T47D (cell line): ENCODE measurements at regions not wholly inside any gene's neighbourhood (a gene's known extent, or its start where the extent isn't known, plus 50 kb on each side); places are given as distances from the start of the nearest gene placed in this dataset.

Experiments used
- DNase-seq, 2 experiments: peaks; one replicate each; pipeline versions ENCODE4 v3.0.0 to v3.0.0-alpha.2; 2011 to 2012; ENCODE audit warnings: low read depth in 1 of 2, low spot score in 1 of 2
- JUND ChIP-seq: IDR thresholded peaks from 2 replicates; pipeline ENCODE4 v1.6.1; 2012; ENCODE audit warnings: low read depth
- in situ Hi-C: cut with HindIII; loops from 2 replicates; pipeline ENCODE4 v1.10.0; 2016; ENCODE audit warnings: low sequenced_read_pairs, low pct_unique_long_range_greater_than_20kb

DNA sequence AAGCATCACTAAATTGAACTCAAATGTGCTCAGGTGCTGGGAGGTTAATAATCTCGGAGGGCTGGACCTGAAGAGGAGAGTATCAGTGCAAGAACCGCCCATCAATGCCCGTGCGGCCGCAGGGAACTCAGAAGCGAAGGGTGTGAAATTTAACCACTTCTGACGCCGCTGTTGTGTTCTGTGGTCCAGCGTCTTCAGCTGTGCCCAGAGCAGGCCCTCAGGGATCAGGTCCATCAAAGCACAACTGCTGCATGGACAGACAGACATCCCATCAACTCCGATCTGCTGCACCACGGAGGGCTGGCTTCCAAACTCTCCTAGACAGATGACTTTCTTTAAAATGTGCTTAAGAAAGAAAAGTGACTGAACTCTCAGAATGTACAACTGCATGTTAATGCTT, 144.9 kb upstream of the TCERG1L start:
- in situ Hi-C loops, result no loop called here
- no peak for DNase-seq
- TF ChIP-seq JUND, result no peak

DNA sequence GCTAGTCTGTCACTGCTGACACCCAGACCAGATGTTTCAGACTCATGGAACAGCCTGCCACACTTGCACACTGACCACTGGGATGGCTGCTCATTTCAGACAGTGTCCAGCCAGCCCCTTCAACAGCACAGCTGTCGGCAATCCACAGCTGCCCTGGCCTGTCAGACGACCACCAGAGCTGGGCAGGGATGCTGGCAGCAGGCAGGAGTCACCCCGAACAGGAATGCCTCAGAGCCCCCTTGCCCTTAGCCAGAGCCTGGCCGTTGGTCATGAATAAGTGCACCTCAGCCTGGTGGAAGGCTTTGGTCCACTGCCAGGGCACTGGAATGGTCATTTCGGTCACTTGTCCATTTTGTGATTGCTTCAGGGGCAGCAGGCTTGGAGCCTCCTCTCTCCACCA, 149.6 kb upstream of the TCERG1L start:
- in situ Hi-C loops, result no loop called here
- TF ChIP-seq JUND, result no peak
- no peak for DNase-seq

GRCh38 chr10:131464789-131465188, 153.3 kb upstream of the TCERG1L start:
- TF ChIP-seq JUND, result no peak
- in situ Hi-C loops, result no loop called here
- no peak for DNase-seq

DNA sequence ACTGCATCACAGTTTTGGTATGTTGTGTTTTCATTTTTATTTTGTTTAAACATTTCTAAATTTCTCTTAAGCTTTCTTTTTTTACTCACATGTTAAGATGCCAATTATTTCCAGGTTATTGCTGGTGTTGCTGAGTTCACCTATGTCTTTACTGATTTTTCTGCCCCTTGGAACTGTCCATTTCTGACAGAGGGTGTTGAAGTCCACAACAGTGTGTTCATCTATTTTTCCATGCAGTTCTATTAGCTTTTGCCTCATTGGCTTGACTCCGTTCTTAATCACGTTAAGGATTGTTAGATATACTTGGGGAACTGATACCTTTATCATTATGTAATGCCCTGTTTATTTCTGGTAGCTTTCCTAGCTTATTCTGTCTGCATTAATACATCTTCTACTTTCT, 158.0 kb upstream of the TCERG1L start:
- in situ Hi-C loops, result no loop called here
- no peak for TF ChIP-seq JUND
- DNase-seq, result no peak

DNA sequence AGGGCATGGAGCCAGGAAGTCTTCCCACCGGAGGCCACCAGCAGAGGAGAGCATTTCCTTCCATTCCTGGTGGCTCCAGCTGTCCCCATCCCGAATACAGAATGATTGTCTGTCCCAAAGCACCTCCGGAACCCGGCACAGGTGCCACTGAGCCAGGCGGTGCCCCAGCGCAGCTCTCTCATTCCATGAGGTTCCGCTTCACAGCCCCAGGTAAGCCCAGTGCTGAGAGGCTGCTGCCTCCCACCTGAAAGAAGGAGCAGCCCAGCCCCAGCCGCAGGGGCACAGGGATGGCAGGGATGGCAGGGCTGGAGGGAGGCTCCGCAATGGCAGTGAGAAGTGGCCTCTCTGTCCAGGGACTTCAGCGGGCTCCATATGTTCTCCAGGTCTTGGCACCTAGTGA, 162.1 kb upstream of the TCERG1L start:
- no peak for DNase-seq
- in situ Hi-C loops, result no loop called here
- TF ChIP-seq JUND, result no peak

- DNase-seq, result no peak
- in situ Hi-C loops, result no loop called here
- no peak for TF ChIP-seq JUND
Measured at GRCh38 chr10:131474416-131474815, 162.9 kb upstream of the TCERG1L start.

DNA sequence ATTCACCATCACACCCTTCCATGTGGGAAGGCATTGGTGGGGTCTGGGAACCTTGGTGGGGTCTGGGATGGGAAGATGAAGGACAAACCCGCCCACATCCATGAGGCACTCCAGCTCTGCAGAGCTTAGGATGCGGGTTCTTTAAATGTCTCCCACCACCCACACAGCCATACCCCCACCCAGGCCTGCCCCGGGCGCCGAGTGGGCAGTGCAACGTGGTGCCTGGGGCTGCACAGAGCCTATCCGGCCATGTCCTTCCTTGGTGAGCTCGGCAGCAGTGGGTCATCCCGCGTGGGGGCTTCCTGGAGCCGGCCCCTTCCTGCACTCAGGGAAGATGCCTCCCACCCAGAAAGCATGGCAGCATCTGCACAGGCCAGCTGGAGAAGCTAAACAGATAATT, 163.5 kb upstream of the TCERG1L start:
- in situ Hi-C loops, result no loop called here
- TF ChIP-seq JUND, result no peak
- DNase-seq, result no peak

GRCh38 chr10:131475803-131476202, 164.3 kb upstream of the TCERG1L start:
- TF ChIP-seq JUND, result no peak
- in situ Hi-C loops, result no loop called here
- DNase-seq, result no peak

DNA sequence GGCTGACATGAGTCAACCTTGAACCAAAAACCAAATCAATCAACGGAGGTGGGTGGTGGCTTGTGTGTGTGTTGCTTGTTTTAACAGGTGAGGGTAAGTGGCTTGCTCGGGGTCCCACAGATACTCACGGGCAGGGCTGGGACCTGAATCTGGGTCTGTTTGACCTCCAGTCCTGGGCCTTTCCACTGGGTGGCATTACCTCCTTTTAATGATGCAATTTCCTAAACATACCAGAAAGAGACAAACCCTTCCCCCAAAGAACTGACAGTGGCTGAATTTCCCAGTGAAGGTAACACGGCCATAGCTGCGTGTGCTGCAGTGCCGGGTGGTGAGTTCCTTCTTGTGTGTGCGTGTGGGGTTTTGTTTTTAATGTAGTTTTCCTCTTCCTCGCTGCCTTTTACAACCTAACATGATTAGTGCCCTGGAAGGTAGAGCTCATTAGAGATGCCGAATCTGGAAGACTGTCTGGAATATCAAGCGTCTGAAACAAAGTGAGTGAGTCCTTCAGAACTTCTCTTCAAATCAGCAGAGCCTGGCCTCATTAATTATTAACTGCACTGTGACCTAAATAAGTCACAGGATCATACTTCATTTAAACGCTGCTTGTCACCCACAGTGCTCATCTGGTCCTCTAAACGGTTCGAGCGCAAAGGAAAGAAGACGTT, 166.1 kb upstream of the TCERG1L start:
- TF ChIP-seq JUND, result no peak
- DNase-seq, result peak in 1 of 2 experiments; percentile 23
- in situ Hi-C loops, result no loop called here

DNA sequence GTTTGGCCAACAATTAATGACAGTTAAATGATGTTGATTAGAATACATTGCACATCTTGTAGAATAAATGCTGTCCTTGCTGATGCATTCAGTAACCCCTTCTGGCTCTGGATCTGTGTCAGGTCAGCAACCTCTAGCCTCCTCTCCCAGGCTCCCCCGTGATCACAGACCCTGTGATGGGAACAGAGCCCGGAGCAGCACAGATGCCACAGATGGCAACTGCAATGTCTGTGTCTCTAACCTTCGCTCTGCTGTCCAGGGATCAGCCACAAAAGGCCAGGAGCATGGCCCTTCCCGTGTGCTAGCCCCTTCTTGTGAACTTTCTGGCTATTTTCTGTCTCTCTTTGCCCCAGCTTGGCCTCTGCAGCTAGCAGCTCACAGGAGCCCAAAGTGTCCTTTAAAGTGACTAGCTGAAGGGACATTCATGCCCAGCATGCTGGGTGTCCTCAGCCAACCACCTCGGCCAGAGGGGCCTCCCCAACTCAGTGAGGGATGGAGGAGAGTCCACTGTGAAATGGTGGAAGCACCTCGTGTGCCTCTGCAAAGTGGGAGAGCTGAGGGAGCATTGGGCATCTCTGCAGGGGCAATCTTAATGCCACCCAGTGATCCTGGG, 167.0 kb upstream of the TCERG1L start:
- TF ChIP-seq JUND, result no peak
- no peak for DNase-seq
- in situ Hi-C loops, result no loop called here

- no peak for DNase-seq
- in situ Hi-C loops, result no loop called here
- TF ChIP-seq JUND, result no peak
Measured at GRCh38 chr10:131480066-131480465, 168.5 kb upstream of the TCERG1L start.

DNA sequence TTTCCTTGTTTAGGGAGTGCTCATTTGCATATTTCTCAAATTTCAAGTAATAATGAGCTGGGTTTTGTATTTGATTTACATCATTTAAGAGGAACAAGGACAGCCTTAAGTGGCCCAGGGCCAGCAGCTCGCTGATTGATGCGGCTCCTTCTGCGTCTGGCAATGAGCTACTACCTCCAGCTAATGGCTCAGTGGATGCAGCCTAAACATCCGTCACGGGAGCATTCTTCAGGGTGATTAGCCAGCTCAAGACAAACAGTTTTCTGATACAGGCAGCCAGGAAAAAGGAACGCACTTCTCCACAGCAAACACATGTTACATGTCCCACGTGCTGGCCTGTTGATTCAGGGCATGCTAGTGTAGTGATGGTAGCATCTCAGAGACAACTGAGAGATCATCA, 169.3 kb upstream of the TCERG1L start:
- in situ Hi-C loops, result no loop called here
- TF ChIP-seq JUND, result no peak
- DNase-seq, result no peak

GRCh38 chr10:131485732-131486131, 174.2 kb upstream of the TCERG1L start:
- no peak for DNase-seq
- TF ChIP-seq JUND, result no peak
- in situ Hi-C loops, result no loop called here

DNA sequence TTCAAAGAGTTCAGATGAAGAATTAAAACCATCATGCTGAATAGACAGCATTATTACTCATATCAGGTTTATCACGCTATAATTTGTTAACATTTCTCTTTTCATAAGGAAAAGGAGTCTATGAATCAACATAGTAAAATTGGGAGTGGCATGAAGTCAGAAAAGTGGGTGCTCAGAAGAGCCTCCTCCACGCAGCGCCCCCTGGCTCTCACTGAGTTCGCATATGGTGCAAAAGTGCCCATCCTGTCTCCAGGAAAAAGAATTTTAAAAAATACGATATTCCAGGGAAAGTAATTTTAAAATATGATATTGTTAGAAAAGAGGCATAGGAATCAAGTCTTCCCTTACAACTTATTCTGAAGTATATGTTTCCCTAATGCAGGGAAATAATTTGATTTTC, 176.3 kb upstream of the TCERG1L start:
- no peak for DNase-seq
- in situ Hi-C loops, result no loop called here
- TF ChIP-seq JUND, result no peak
